MG63 (cell line): ENCODE measurements at regions not wholly inside any gene's neighbourhood (a gene's known extent, or its start where the extent isn't known, plus 50 kb on each side); places are given as distances from the start of the nearest gene placed in this dataset.
A peak's percentile ranks its signal among the peaks of the same experiment; 100 is the strongest.
"Not testable (repeated sequence)": the region's sequence is repeated elsewhere in the genome, so short reads cannot be mapped to it uniquely, and the experiment has no call there.

Experiments
- DNase-seq: peaks from one replicate; pipeline ENCODE4 v3.0.0-alpha.2; 2020
- H3K27me3 ChIP-seq: fragments of 250-450 bp; sonication (Bioruptor Pico); 2 replicates; pipeline ENCODE4 v1.5.1; 2020; ENCODE audit warnings: mild to moderate bottlenecking, moderate library complexity
- H3K36me3 ChIP-seq: fragments of 250-450 bp; sonication (Bioruptor Pico); 2 replicates; pipeline ENCODE4 v1.5.1; 2020; ENCODE audit warnings: mild to moderate bottlenecking, moderate library complexity
- H3K4me3 ChIP-seq: fragments of 250-450 bp; sonication (Bioruptor Pico); 2 replicates; pipeline ENCODE4 v1.5.1; 2020; ENCODE audit warnings: mild to moderate bottlenecking, moderate library complexity
- H3K9me3 ChIP-seq: fragments of 250-450 bp; sonication (Bioruptor Pico); 2 replicates; pipeline ENCODE4 v1.5.1; 2020; ENCODE audit warnings: mild to moderate bottlenecking, moderate library complexity

DNA sequence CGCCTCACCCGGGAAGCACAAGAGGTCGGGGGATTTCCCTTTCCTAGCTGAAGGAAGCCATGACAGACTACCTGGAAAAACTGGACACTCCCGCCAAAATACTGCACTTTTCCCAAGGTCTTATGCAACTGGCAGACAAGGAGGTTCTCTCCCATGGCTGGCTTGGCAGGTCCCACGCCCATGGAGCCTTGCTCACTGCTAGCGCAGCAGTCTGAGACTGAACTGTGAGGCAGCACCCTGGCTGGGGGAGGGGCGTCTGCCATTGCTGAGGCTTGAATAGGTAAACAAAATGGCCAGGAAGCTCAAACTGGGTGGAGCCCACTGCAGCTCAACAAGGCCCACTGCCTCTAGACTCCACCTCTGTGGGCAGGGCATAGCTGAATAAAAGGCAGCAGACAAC is 92.1 kb downstream of the C4BPA start:
- not testable (repeated sequence) for H3K36me3 ChIP-seq, H3K27me3 ChIP-seq, H3K4me3 ChIP-seq, DNase-seq
- H3K9me3 ChIP-seq = peaks cover 12% of the 10 kb centered on the region

DNA sequence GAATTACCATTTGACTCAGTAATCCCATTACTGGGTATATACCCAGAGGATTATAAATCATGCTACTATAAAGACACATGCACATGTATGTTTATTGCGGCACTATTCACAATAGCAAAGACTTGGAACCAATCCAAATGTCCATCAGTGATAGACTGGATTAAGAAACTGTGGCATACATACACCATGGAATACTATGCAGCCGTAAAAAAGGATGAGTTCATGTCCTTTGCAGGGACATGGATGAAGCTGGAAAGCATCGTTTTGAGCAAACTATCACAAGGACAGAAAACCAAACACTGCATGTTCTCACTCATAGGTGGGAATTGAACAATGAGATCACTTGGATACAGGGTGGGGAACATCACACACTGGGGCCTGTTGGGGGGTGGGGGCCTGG is 97.5 kb downstream of the C4BPA start:
- peaks cover 12% of the 10 kb centered on the region for H3K9me3 ChIP-seq
- not testable (repeated sequence) for DNase-seq, H3K36me3 ChIP-seq, H3K27me3 ChIP-seq, H3K4me3 ChIP-seq

DNA sequence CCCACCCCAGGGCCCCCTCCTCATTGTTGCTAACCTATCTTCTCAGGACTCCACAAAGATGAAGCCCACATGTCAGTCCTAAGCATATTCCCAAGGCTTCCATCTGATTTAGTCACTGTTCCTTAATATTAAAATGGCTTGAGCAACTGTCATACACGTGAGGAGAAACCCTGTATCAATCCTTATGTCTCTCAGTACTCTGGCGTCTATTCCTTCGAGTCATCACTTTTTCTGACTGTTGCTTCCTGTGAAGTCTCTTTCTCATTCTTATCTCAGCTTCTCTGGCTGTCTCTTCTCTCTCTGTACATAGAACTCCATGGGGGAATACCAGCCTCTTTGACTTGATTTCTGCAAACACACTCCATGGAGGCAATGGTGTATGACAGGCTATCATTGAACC is 98.4 kb downstream of the C4BPA start:
- Histone ChIP-seq H3K36me3 (no peaks in the 10 kb centered on the region), H3K27me3 (no peaks in the 10 kb centered on the region), H3K4me3 (no peak overlapping the region), H3K9me3 (peaks cover 6% of the 10 kb centered on the region)
- DNase-seq = no peak

DNA sequence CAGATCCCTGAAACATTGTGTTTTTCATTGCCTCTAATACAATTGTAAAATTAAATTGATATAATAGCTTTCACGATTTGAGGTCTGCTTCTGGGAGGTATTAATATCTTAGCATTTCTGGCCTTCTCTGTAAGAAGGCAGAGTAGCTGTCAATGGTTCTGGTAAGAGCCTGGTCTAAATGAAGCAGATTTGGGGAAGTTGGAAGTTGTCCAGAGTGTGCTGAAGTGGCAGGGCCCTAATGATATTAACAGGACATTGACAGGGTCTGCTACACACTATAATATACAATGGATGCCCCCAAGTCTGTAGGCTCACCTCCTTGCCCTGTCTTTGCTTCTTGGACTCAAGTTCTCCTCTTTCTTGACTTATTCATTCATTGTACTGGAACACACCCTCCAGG is 99.5 kb downstream of the C4BPA start:
- DNase-seq = no peak
- Histone ChIP-seq H3K36me3 (no peaks in the 10 kb centered on the region), H3K27me3 (no peaks in the 10 kb centered on the region), H3K4me3 (no peak overlapping the region), H3K9me3 (peaks cover 4% of the 10 kb centered on the region)

DNA sequence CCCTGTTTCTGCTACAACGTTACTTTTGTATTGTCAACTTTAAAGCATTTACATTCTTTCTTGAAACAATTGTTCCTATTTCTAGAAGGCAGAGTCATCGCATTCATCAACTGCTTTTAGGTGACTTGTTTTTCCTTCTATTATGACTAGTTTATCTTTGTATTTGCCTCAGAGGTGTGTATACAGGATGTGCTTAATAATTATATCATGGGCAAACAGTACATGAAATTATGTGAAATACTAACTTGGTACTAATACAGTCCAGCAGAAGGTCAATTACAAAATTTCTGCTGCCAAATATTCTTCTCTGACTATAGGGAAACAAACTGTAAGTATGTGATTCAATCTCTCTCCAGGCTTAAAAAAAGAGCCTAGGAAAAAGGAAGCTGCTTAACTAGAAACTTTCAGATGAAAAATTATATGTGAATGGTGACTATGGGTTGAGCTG is 101.6 kb downstream of the C4BPA start:
- Histone ChIP-seq H3K4me3 (no peak overlapping the region), H3K36me3 (no peaks in the 10 kb centered on the region), H3K9me3 (peaks cover 3% of the 10 kb centered on the region; the same call in 1 of the 2 replicates), H3K27me3 (no peaks in the 10 kb centered on the region)
- no peak for DNase-seq

DNA sequence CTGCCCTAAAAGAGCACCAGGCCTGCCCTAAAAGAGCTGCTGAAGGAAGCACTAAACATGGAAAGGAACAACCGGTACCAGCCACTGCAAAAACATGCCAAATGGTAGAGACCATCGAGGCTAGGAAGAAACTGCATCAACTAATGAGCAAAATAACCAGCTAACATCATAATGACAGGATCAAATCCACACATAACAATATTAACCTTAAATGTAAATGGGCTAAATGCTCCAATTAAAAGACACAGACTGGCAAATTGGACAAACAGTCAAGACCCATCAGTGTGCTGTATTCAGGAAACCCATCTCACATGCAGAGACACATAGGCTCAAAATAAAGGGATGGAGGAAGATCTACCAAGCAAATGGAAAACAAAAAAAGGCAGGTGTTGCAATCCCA is 104.7 kb downstream of the C4BPA start:
- not testable (repeated sequence) for DNase-seq, H3K4me3 ChIP-seq, H3K9me3 ChIP-seq, H3K27me3 ChIP-seq, H3K36me3 ChIP-seq

DNA sequence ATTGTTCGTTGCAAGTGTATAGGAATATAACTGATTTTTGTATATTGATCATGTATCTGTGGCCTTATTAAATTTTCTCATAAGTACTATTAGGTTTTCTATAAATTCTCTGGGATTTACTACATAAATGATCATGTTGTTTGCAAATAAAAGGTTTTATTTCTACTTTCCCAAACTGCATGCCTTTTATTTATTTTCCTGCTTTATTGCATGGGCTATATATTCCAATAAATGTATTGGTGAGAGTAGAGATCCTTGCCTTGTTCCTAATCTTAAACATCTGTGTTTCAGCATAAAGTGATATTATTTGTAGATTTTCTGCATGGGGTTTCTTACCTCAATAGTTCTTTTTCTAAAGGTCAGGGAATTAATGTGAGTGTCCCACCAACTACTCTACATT is 107.0 kb upstream of the CD55 start:
- DNase-seq = no peak
- peaks cover 4% of the 10 kb centered on the region for H3K9me3 ChIP-seq
- H3K4me3 ChIP-seq = no peak overlapping the region
- no peaks in the 10 kb centered on the region for H3K27me3 ChIP-seq
- H3K36me3 ChIP-seq = no peaks in the 10 kb centered on the region

DNA sequence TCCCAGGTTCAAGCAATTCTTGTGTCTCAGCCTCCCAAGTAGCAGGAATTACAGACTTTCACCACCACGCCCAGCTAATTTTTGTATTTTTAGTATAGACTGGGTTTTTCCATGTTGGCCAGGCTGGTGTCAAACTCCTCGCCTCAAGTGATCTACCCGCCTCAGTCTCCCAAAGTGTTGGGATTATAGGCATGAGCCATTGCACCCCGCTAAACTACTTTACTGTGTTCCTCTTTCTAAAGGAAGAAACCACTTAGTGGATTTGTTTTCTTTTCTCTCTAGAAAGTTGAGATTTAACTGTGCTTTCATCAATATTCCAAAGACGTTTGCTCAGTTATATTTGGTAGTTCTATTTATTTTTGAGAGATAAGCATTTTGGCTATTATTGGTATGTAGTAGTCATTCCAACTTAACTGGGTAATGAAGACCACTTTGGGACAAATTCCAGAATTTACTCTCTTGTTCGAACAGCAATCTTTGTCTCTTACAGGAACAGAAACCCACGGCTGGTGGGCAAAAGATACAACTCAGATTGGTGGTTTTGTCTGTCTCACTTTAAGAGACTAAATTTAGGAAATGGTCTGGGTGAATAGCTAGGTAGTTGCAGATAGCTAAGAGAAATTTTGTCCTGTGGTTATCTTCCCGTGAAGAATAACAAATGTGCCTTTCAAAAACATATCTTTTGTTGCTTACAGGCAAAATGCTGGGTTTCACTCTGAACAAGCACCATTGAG is 103.5 kb upstream of the CD55 start:
- no peak for DNase-seq
- no peaks in the 10 kb centered on the region for H3K27me3 ChIP-seq
- H3K4me3 ChIP-seq = no peak overlapping the region
- H3K36me3 ChIP-seq = no peaks in the 10 kb centered on the region
- H3K9me3 ChIP-seq = peaks cover 4% of the 10 kb centered on the region; the same call in 1 of the 2 replicates

DNA sequence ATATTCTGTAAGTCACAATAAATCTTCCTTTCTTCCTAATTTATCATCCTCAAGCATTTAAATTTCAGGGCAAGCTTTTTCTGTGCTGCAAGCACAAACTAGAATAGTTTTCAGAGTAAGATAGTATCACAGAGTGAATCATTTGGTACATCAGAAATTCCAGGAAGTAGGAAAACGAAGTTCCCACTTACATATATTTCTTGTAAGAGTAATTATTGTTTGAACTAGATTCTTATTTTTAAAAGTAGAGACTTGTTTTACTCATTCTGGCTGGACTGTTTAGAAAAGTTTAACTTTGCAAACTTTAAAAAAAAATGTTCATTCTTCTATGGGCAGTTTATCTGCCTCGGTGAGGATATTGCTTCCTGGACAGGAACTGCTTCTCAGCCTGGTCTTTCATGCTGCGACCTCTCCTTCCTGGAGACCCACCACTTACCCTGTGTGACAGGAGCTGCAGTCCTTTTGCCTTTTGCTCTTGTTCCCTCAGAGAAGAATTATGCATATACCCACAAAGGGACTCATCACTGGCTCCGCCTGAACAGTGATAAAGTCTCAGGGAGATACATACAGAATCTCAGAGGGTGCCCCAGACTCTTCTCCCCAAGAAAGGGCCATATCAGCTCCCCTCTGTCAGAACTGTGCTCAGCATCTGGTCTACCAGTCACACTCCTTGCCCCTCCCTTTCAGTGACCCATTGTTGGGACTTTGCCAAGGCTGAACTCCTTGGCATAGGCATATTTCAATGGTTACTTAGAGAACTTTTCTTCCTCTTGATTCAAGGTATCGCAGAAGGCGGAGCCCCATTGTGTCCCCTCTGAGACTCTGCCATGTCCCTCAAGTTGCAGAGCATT is 102.7 kb upstream of the CD55 start:
- DNase-seq = peak; percentile 36
- peaks cover 4% of the 10 kb centered on the region; the same call in 1 of the 2 replicates for H3K9me3 ChIP-seq
- H3K36me3 ChIP-seq = no peaks in the 10 kb centered on the region
- H3K4me3 ChIP-seq = no peak overlapping the region
- no peaks in the 10 kb centered on the region for H3K27me3 ChIP-seq

DNA sequence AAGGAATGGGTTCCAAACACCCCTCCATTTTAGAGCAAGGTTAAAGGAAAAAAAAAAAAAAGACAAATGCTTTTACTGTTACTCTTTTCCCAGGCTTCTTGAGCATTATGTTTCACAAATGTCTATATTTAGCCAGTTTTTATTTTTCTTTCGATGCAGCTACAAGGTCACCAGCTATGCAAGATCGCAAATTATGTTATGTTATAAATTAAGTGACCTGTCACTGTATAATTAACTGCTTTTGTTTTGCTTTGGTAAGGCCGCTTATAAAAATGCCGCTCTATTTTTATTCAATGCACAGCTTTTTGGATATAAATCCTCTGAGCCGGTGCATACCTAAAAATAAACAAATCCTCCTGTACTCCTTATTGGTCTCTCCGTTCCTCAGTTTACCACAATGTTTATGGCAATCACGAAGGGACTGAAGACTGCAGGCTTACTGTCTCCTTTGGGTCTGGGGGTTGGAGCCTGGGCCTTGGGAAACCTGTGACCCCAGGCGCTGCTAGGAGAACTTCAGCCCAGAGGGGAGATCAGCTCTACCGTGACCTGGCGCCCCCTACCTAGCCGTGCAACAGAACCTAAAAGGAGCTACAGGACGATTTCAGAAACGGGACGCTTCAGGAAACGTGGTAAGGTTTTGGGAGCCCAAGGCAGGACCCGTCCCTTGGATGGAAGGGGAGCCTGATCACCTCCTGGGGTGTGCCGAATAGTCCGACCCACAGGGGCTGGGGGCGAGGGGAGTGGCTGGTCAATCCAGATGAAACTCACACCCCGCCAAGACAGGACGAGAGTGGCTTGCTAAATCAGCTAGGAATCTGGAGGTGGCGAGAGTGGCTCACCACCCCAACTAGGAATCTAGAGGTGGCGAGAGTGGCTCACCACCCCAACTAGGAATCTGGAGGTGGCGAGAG is 101.2 kb upstream of the CD55 start:
- Histone ChIP-seq H3K4me3 (no peak overlapping the region), H3K9me3 (no peaks in the 10 kb centered on the region), H3K27me3 (no peaks in the 10 kb centered on the region), H3K36me3 (no peaks in the 10 kb centered on the region)
- no peak for DNase-seq

DNA sequence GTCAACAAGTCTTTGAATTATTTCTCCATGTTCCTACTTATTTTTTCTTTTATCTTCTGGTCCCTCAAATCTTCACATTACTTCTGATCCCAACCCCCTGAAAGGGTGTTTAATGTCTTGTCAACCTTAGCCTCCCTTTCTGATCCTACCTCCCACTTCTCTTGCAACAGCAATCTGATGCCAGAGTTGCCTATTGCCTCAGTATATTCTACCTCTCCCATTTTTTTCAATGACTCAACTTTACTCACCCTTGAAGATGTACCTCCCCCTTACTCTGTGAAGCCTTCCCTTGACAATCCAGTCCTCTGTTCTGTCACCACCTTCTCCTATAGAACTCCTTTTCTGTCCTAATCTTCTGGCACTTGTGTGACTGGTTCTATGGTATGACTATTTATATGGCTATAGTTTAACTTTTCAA is 99.5 kb upstream of the CD55 start:
- Histone ChIP-seq H3K4me3 (no peak overlapping the region), H3K9me3 (no peaks in the 10 kb centered on the region), H3K36me3 (no peaks in the 10 kb centered on the region), H3K27me3 (no peaks in the 10 kb centered on the region)
- DNase-seq = no peak

DNA sequence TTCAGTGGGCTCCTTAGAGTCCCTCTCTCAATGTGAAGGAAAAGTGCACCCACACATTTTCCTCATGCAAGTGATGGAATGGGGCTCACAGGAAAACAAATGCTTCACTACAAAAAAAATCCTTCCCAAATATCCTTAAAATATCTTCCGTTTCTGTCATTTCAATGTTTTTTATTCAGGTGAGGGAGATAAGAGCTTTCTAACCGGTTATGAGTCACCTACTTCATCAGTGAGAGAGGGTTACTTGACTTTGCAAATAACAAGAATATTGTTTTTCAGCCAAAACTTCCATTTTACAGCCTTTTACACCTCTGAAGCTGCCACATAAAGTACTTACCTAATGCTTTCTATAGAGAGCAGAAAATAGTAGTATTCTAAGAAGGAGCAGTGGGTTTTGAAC is 98.3 kb upstream of the CD55 start:
- Histone ChIP-seq H3K9me3 (no peaks in the 10 kb centered on the region), H3K4me3 (no peak overlapping the region), H3K27me3 (no peaks in the 10 kb centered on the region), H3K36me3 (no peaks in the 10 kb centered on the region)
- no peak for DNase-seq

DNA sequence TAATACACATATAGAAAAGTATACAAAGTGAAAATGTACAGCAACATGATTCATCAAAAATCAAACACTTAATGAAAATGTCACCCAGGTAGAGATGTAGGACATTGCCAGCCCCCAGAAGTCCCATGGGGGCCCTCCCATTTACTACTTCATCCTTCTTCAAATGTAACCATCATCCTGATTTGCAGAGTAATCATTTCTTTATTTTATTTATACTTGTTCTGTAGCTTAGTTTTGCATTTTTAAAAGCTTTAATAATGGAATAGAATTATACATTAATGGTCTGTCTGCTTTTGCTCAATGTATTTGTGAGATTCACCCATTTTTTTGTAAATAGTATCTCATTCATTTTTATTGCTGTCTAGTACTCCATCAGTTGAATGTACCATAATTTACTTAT is 96.8 kb upstream of the CD55 start:
- Histone ChIP-seq H3K27me3 (no peaks in the 10 kb centered on the region), H3K4me3 (no peak overlapping the region), H3K9me3 (no peaks in the 10 kb centered on the region), H3K36me3 (no peaks in the 10 kb centered on the region)
- no peak for DNase-seq

DNA sequence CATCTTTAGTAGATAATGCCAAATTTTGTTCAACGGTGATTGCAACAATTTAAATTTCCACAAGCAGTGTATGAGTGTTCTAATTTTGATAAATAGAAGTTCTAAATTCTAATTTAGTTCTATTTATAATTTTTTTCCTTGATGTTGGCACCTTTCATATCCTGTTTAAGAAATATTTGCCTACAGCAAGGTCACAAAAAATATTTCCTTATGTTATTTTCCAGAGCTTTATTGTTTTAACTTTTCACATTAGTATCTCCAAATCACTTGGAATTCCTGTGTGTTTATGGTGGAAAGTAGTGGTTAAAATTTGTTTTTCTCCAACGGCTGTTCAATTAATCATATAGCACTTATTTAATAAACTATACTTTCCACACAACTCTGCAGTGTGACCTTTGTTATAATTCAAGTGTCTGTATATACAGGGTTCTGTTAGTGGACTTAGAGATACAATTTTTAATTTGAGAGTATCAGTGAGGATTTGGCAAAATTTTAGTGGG is 94.3 kb upstream of the CD55 start:
- Histone ChIP-seq H3K27me3 (no peaks in the 10 kb centered on the region), H3K36me3 (no peaks in the 10 kb centered on the region), H3K9me3 (no peaks in the 10 kb centered on the region), H3K4me3 (no peak overlapping the region)
- no peak for DNase-seq

DNA sequence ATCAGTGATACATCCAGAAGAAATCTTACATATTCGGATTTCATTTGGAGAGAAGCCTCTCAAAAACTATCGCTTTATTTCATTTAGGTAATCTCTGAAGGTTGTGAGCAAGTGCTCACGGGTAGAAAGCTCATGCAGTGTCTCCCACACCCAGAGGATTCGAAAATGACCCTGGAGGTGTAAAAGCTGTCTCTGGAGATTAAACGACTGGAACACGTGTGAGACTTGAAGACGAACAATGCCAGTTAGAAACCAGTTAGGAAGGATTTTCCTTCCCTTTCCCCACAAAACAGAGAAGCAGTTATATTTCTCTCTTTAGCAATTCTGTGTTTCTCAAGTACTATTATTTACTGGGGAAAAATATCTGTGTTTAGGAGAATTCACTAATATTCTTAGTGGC is 92.5 kb upstream of the CD55 start:
- H3K36me3 ChIP-seq = no peaks in the 10 kb centered on the region
- H3K4me3 ChIP-seq = no peak overlapping the region
- no peak for DNase-seq

DNA sequence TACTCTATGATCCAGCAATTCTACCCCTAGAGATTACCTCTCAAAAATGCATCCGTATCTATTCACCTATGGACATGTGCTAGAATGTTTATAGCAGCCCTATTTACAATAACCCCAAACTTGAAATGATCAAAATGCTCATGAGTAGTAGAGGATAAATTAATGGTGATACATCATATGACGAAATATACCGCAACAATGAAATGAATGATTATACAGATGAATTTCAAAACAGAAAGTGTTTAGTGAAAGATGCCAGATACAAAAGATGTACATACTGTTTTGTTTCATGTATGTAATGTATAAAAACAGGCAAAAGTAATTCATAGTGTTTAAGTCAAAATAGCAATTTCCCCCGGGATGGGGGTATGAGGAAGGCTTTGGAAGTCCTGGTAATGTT is 91.0 kb upstream of the CD55 start:
- Histone ChIP-seq H3K27me3 (no peaks in the 10 kb centered on the region), H3K36me3 (no peaks in the 10 kb centered on the region), H3K9me3 (no peaks in the 10 kb centered on the region), H3K4me3 (no peak overlapping the region)
- DNase-seq = no peak

More for the DNA sequence above, 92.5 kb upstream of the CD55 start:
- Histone ChIP-seq H3K9me3 (no peaks in the 10 kb centered on the region), H3K27me3 (no peaks in the 10 kb centered on the region)

DNA sequence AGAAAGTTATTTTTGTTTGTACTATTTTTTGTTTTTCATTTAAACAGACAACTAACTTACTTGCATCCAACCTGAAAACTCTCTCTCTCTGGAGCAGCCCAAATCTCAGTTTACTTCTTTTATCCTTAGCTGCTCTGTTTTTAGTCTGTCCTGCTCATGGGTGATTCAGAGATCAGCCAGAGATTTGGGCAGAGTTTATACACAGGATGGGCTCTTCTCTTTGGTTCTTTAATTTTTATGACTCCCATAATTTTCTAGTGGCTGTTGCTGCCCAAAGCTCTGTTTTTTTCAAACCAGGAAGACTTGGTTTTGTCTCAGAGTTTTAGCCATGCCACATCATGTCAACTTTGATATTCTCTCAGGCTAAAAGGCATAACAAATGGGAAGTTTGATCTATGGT is 86.8 kb upstream of the CD55 start:
- Histone ChIP-seq H3K27me3 (no peaks in the 10 kb centered on the region), H3K36me3 (no peaks in the 10 kb centered on the region), H3K4me3 (no peak overlapping the region), H3K9me3 (no peaks in the 10 kb centered on the region; the same call in 1 of the 2 replicates)
- DNase-seq = no peak
